HG03060 (cell line): ENCODE measurements at regions not wholly inside any gene's neighbourhood (a gene's known extent, or its start where the extent isn't known, plus 50 kb on each side); places are given as distances from the start of the nearest gene placed in this dataset.

Experiments used
- ATAC-seq: cut with Tn5 transposase; IDR thresholded peaks from one replicate; pipeline ENCODE4 v1.9.1; 2021; ENCODE audit warnings: low read depth, moderate number of reproducible peaks; ENCODE audit not compliant: unreplicated experiment

- no peak for ATAC-seq
Measured at GRCh38 chr1:207971331-207972219, 60.6 kb upstream of the CD34 start.

GRCh38 chr1:207970329-207971233, 59.7 kb upstream of the CD34 start:
- no peak for ATAC-seq

GRCh38 chr1:207969528-207969927, 58.6 kb upstream of the CD34 start:
- ATAC-seq, result no peak

GRCh38 chr1:207968521-207969009, 57.6 kb upstream of the CD34 start:
- ATAC-seq, result no peak

GRCh38 chr1:207967703-207968102, 56.8 kb upstream of the CD34 start:
- ATAC-seq, result no peak

- no peak for ATAC-seq
Measured at GRCh38 chr1:207966521-207966920, 55.6 kb upstream of the CD34 start.

- no peak for ATAC-seq
Measured at GRCh38 chr1:207965392-207966387, 54.8 kb upstream of the CD34 start.

GRCh38 chr1:207964195-207964966, 53.5 kb upstream of the CD34 start:
- no peak for ATAC-seq

- peak; percentile 58 for ATAC-seq
Measured at GRCh38 chr1:207963427-207964194, 52.7 kb upstream of the CD34 start.

- ATAC-seq, result no peak
Measured at GRCh38 chr1:207962716-207963426, 51.9 kb upstream of the CD34 start.
